Body of pancreas (tissue), 4 donors: ENCODE measurements at regions not wholly inside any gene's neighbourhood (a gene's known extent, or its start where the extent isn't known, plus 50 kb on each side); places are given as distances from the start of the nearest gene placed in this dataset.

Experiments used
- ATAC-seq: fragments of 150-250 bp; one replicate; pipeline ENCODE4 v1.9.1; 2016
- DNase-seq, 4 donors: peaks; one replicate each; pipeline ENCODE4 v3.0.0-alpha.2; 2019
- H3K27ac ChIP-seq, 4 donors: fragments of 200-600 bp; sonication (generic); 1 replicate in 3 of 4; 2 replicates in 1 of 4; pipeline versions ENCODE4 v1.5.1 to v1.6.1; 2016 to 2019; ENCODE audit warnings: mild to moderate bottlenecking in 1 of 4, mixed read lengths in 1 of 4, moderate library complexity in 1 of 4
- H3K27me3 ChIP-seq, 2 donors: fragments of 200-600 bp; sonication (generic); one replicate each; pipeline ENCODE4 v1.6.0; 2016; ENCODE audit warnings: mild to moderate bottlenecking in 1 of 2
- H3K36me3 ChIP-seq, 2 donors: fragments of 200-600 bp; sonication (generic); replicated peaks in 1 of 2; 2 replicates each; pipeline ENCODE4 v1.5.1; 2016; ENCODE audit warnings: low read depth in 2 of 2; ENCODE audit not compliant: insufficient read depth in 1 of 2
- H3K4me1 ChIP-seq: fragments of 200-600 bp; sonication (generic); one replicate; pipeline ENCODE4 v1.6.0; 2016
- H3K4me3 ChIP-seq, 2 donors: fragments of 200-600 bp; sonication (generic); 1 replicate in 1 of 2; 2 replicates in 1 of 2; pipeline ENCODE4 v1.5.1; 2016 to 2019
- H3K9me3 ChIP-seq, 3 donors: fragments of 200-600 bp; sonication (generic); 1 replicate in 2 of 3; 2 replicates in 1 of 3; pipeline ENCODE4 v1.5.1; 2016
- POLR2A ChIP-seq, 3 donors: fragments of 450-650 bp; IDR thresholded peaks; one replicate each; pipeline ENCODE4 v1.6.1; 2016; ENCODE audit warnings: antibody characterized with exemption in 3 of 3, mild to moderate bottlenecking in 2 of 3
- WGBS, 2 donors: methylation state at CpG; one replicate each; pipeline ENCODE4 v1.1.5; 2017; 5-methylcytosine and 5-hydroxymethylcytosine counted together
- intact Hi-C: fragments of 100-400 bp; cut with DNase I; formaldehyde crosslinking; loops from one replicate; pipeline ENCODE4 v1.15.1; 2023
- TF ChIP-seq, protein P1 (sequence below), 7 experiments: fragments of 450-650 bp in 4 of 7; fragments of 200-600 bp in 3 of 7; sonication (generic) in 3 of 7; IDR thresholded peaks; one replicate each; pipeline ENCODE4 v1.5.1; 2016 to 2019; ENCODE audit warnings: antibody characterized with exemption in 7 of 7

DNA sequence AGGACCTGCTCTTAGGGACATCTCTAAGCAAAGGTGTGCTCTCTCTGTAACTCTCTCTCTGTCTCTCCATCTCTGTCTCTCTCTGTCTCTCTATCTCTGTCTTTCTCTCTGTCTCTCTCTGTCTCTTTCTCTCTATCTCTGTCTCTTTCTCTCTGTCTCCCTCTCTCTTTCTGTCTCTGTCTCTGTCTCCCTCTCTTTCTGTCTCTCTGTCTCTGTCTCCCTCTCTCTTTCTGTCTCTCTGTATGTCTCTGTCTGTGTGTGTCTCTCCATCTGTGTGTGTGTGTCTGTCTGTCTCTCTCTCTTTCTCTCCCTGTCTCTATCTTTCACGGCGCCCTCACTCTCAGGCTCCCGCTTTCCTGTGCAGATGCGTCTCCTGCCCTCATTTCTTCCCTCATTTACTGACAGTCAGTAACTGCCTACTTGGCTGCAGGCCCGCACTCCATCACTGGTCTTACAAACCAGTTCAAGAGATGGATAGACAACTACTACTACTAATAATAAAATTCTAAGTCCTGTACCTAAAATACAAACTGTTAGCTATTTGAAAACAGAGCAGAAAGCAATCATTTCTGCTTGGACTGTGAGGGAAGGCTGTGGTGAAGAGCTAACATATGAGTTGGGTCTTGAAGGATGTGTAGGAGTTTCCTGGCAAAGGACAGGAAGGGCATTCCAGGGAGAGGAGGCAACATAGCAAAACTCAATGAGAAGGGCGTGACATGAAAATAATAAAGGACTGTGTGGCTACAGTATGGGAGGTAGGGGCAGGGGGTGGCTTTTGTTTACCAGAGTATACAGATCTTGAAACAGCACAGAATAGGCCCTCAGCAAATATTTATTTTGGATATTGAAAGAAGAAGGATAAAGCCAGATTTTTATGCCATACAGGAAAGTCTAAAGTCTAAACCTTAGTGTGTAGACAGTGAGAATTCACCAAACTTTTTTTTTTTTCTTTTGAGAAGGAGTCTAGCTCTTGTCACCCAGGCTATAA lies 67.8 kb upstream of the TAB2 start:
- WGBS, 2 donors = 90 to 92% methylated on average over 6 of the region's 6 CpGs
- Histone ChIP-seq H3K4me3 (no peak overlapping the region), H3K27ac (no peak overlapping the region), H3K36me3 (no peaks in the 10 kb centered on the region), H3K4me1 (no peaks in the 10 kb centered on the region), H3K27me3 (no peaks in the 10 kb centered on the region), H3K9me3 (no peaks in the 10 kb centered on the region)
- intact Hi-C loops = no loop called here
- no peak for ATAC-seq
- no peak for DNase-seq
- no peak for TF ChIP-seq POLR2A (IDR thresholded peaks at IDR 0.05)

DNA sequence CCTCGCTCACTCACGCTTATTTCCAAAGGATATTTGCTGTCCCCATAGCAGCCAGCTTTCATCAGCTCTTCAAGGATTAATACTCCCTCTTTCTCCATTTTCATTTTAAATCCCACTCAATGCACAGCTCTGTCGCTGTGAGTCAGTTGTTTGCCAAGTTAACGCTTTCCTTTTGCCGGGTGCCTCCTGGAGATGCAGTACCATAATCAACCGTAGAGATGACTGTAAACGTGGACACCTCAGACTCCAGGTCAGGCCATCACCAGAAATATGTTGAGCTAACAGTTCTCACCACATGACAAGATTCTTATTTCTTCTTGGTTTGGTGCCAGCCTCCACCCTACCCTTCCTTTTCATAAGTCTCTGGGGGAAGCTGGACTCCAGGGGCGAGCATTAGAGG lies 66.6 kb upstream of the TAB2 start:
- Histone ChIP-seq H3K27ac (no peak overlapping the region), H3K4me3 (no peak overlapping the region), H3K9me3 (no peaks in the 10 kb centered on the region), H3K27me3 (no peaks in the 10 kb centered on the region), H3K36me3 (no peaks in the 10 kb centered on the region), H3K4me1 (no peaks in the 10 kb centered on the region)
- 80 to 90% methylated on average over 8 of the region's 8 CpGs for WGBS, 2 donors
- no peak for DNase-seq
- ATAC-seq = no peak
- intact Hi-C loops = no loop called here
- TF ChIP-seq POLR2A (IDR thresholded peaks at IDR 0.05) = no peak
- TF ChIP-seq, protein P1, sequence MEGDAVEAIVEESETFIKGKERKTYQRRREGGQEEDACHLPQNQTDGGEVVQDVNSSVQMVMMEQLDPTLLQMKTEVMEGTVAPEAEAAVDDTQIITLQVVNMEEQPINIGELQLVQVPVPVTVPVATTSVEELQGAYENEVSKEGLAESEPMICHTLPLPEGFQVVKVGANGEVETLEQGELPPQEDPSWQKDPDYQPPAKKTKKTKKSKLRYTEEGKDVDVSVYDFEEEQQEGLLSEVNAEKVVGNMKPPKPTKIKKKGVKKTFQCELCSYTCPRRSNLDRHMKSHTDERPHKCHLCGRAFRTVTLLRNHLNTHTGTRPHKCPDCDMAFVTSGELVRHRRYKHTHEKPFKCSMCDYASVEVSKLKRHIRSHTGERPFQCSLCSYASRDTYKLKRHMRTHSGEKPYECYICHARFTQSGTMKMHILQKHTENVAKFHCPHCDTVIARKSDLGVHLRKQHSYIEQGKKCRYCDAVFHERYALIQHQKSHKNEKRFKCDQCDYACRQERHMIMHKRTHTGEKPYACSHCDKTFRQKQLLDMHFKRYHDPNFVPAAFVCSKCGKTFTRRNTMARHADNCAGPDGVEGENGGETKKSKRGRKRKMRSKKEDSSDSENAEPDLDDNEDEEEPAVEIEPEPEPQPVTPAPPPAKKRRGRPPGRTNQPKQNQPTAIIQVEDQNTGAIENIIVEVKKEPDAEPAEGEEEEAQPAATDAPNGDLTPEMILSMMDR (IDR thresholded peaks at IDR 0.05) = no peak

GRCh38 chr6:149252622-149253021 lies 64.9 kb upstream of the TAB2 start:
- ATAC-seq (no peak), DNase-seq (no peak)
- intact Hi-C loops = no loop called here
- Histone ChIP-seq H3K4me1 (no peaks in the 10 kb centered on the region), H3K36me3 (no peaks in the 10 kb centered on the region), H3K4me3 (no peak overlapping the region), H3K27me3 (no peaks in the 10 kb centered on the region), H3K9me3 (no peaks in the 10 kb centered on the region), H3K27ac (no peak overlapping the region)
- TF ChIP-seq, protein P1 (IDR thresholded peaks at IDR 0.05) = no peak
- no peak for TF ChIP-seq POLR2A (IDR thresholded peaks at IDR 0.05)
- 88 to 89% methylated on average over 3 of the region's 3 CpGs for whole genome bisulfite sequencing, 2 donors

DNA sequence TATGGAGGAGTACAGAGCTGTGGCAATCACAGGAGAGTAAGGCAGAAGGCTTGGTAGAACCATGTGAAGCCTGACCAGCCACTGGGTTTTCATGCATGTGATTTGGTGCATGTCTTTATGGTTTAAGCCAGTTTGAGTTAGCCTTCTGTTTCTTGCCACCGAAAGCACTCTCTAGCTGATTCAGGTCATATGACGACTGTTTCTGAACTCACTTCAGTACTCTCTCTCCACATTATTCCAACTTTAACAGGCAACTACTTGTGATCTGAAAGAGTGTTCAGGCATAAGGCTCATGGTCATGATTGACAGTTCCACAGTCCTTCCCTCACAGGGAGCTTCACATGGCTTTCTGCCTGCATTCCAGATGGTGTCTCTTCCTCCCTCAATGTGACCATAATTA lies 63.3 kb upstream of the TAB2 start:
- intact Hi-C loops = no loop called here
- Histone ChIP-seq H3K4me3 (no peak overlapping the region), H3K27ac (no peak overlapping the region), H3K9me3 (no peaks in the 10 kb centered on the region), H3K36me3 (no peaks in the 10 kb centered on the region), H3K27me3 (no peaks in the 10 kb centered on the region), H3K4me1 (no peaks in the 10 kb centered on the region)
- TF ChIP-seq, protein P1 (IDR thresholded peaks at IDR 0.05) = no peak
- TF ChIP-seq POLR2A (IDR thresholded peaks at IDR 0.05) = no peak
- WGBS, 2 donors = 91 to 94% methylated on average over 2 of the region's 2 CpGs
- ATAC-seq (no peak), DNase-seq (no peak)

- intact Hi-C loops = no loop called here
- WGBS, 2 donors = 75 to 92% methylated on average over 2 of the region's 2 CpGs
- ATAC-seq = no peak
Observed at GRCh38 chr6:149259753-149260152, 57.8 kb upstream of the TAB2 start.

More at GRCh38 chr6:149259753-149260152, 57.8 kb upstream of the TAB2 start:
- Histone ChIP-seq H3K27ac (no peak overlapping the region), H3K4me1 (no peaks in the 10 kb centered on the region), H3K36me3 (no peaks in the 10 kb centered on the region), H3K9me3 (no peaks in the 10 kb centered on the region), H3K27me3 (no peaks in the 10 kb centered on the region), H3K4me3 (no peak overlapping the region)
- DNase-seq = peak in 1 of 4 donors; percentile 71
- TF ChIP-seq, protein P1 (IDR thresholded peaks at IDR 0.05) = no peak
- no peak for TF ChIP-seq POLR2A (IDR thresholded peaks at IDR 0.05)
